Ascending aorta (tissue), 2 donors: ENCODE measurements at regions not wholly inside any gene's neighbourhood (a gene's known extent, or its start where the extent isn't known, plus 50 kb on each side); places are given as distances from the start of the nearest gene placed in this dataset.

ENCODE experiments used
- DNase-seq, 2 donors: peaks; one replicate each; pipeline ENCODE4 v3.0.0-alpha.2; 2019; ENCODE audit warnings: low spot score in 2 of 2
- H3K27ac ChIP-seq, 2 donors: fragments of 200-600 bp; sonication (generic); one replicate each; pipeline ENCODE4 v1.5.1; 2016 to 2017; ENCODE audit warnings: mild to moderate bottlenecking in 1 of 2
- H3K27me3 ChIP-seq: fragments of 200-600 bp; sonication (generic); one replicate; pipeline ENCODE4 v1.5.1; 2017
- H3K36me3 ChIP-seq, 2 donors: fragments of 200-600 bp; sonication (generic); one replicate each; pipeline ENCODE4 v1.5.1; 2016
- H3K4me1 ChIP-seq, 2 donors: fragments of 200-600 bp; sonication (generic); one replicate each; pipeline ENCODE4 v1.5.1; 2016 to 2017; ENCODE audit warnings: mild to moderate bottlenecking in 1 of 2
- H3K4me3 ChIP-seq, 2 donors: fragments of 200-600 bp; sonication (generic); one replicate each; pipeline ENCODE4 v1.5.1; 2016 to 2017; ENCODE audit warnings: mild to moderate bottlenecking in 1 of 2
- H3K9me3 ChIP-seq, 2 donors: fragments of 200-600 bp; sonication (generic); one replicate each; pipeline ENCODE4 v1.5.1; 2016
- CTCF ChIP-seq, 3 experiments: fragments of 200-600 bp in 2 of 3; fragments of 450-650 bp in 1 of 3; sonication (generic) in 2 of 3; IDR thresholded peaks; one replicate each; pipeline ENCODE4 v1.5.1; 2016 to 2019; ENCODE audit warnings: antibody characterized with exemption in 3 of 3, mild to moderate bottlenecking in 1 of 3, moderate library complexity in 1 of 3
- intact Hi-C: fragments of 100-400 bp; cut with DNase I; formaldehyde crosslinking; loops from one replicate; pipeline ENCODE4 v1.15.1; 2023

GRCh38 chr3:151935446-151935845 lies 62.0 kb downstream of the SUCNR1 start:
- no peak for TF ChIP-seq CTCF (IDR thresholded peaks at IDR 0.05)
- DNase-seq: no peak
- intact Hi-C loops: no loop called here
- H3K4me1 ChIP-seq: no peaks in the 10 kb centered on the region
- H3K36me3 ChIP-seq: no peaks in the 10 kb centered on the region
- no peaks in the 10 kb centered on the region for H3K9me3 ChIP-seq
- H3K4me3 ChIP-seq: no peak overlapping the region
- H3K27ac ChIP-seq: no peak overlapping the region
- no peaks in the 10 kb centered on the region for H3K27me3 ChIP-seq

- no peak for DNase-seq
- Histone ChIP-seq H3K9me3 (no peaks in the 10 kb centered on the region), H3K36me3 (no peaks in the 10 kb centered on the region), H3K27ac (no peak overlapping the region), H3K4me1 (no peaks in the 10 kb centered on the region), H3K27me3 (no peaks in the 10 kb centered on the region), H3K4me3 (no peak overlapping the region)
- intact Hi-C loops: no loop called here
- TF ChIP-seq CTCF (IDR thresholded peaks at IDR 0.05): no peak
These were observed 67.0 kb downstream of the SUCNR1 start for GRCh38 chr3:151940481-151940880.

- no peak for TF ChIP-seq CTCF (IDR thresholded peaks at IDR 0.05)
- no peaks in the 10 kb centered on the region for H3K9me3 ChIP-seq
- no peak for DNase-seq
- no peaks in the 10 kb centered on the region for H3K36me3 ChIP-seq
- intact Hi-C loops: no loop called here
- H3K27me3 ChIP-seq: no peaks in the 10 kb centered on the region
- no peak overlapping the region for H3K27ac ChIP-seq
- H3K4me3 ChIP-seq: no peak overlapping the region
- no peaks in the 10 kb centered on the region for H3K4me1 ChIP-seq
These were observed 70.1 kb downstream of the SUCNR1 start for GRCh38 chr3:151943539-151943938.

- intact Hi-C loops: no loop called here
- Histone ChIP-seq H3K4me3 (no peak overlapping the region), H3K9me3 (no peaks in the 10 kb centered on the region), H3K4me1 (no peaks in the 10 kb centered on the region), H3K27ac (no peak overlapping the region), H3K27me3 (no peaks in the 10 kb centered on the region), H3K36me3 (no peaks in the 10 kb centered on the region)
- DNase-seq: no peak
- no peak for TF ChIP-seq CTCF (IDR thresholded peaks at IDR 0.05)
These were observed 70.9 kb downstream of the SUCNR1 start for GRCh38 chr3:151944356-151944755.

- Histone ChIP-seq H3K9me3 (no peaks in the 10 kb centered on the region), H3K27ac (no peak overlapping the region), H3K4me1 (no peaks in the 10 kb centered on the region), H3K36me3 (no peaks in the 10 kb centered on the region), H3K27me3 (no peaks in the 10 kb centered on the region), H3K4me3 (no peak overlapping the region)
- DNase-seq: no peak
- intact Hi-C loops: no loop called here
- TF ChIP-seq CTCF (IDR thresholded peaks at IDR 0.05): no peak
These were observed 73.2 kb downstream of the SUCNR1 start for GRCh38 chr3:151946606-151947005.

- Histone ChIP-seq H3K4me1 (no peaks in the 10 kb centered on the region), H3K4me3 (no peak overlapping the region), H3K36me3 (no peaks in the 10 kb centered on the region), H3K27me3 (no peaks in the 10 kb centered on the region), H3K27ac (no peak overlapping the region), H3K9me3 (no peaks in the 10 kb centered on the region)
- DNase-seq: no peak
- TF ChIP-seq CTCF (IDR thresholded peaks at IDR 0.05): no peak
- intact Hi-C loops: no loop called here
These were observed 76.3 kb downstream of the SUCNR1 start for GRCh38 chr3:151949706-151950105.
